Loucy (cell line): ENCODE measurements at regions not wholly inside any gene's neighbourhood (a gene's known extent, or its start where the extent isn't known, plus 50 kb on each side); places are given as distances from the start of the nearest gene placed in this dataset.

Source experiments
- H2AFZ ChIP-seq: fragments of 200-600 bp; sonication (generic); 2 replicates; pipeline ENCODE4 v1.6.0; 2016; ENCODE audit warnings: antibody characterized with exemption, mild to moderate bottlenecking, low read length, moderate library complexity
- H3F3A ChIP-seq: fragments of 200-600 bp; 2 replicates; pipeline ENCODE4 v1.6.0; 2016; ENCODE audit warnings: antibody characterized with exemption, low read depth, mild to moderate bottlenecking
- H3K27me3 ChIP-seq: fragments of 200-600 bp; sonication (generic); 2 replicates; pipeline ENCODE4 v1.6.1; 2014; ENCODE audit warnings: low read length, mild to moderate bottlenecking; ENCODE audit not compliant: insufficient read depth, poor library complexity, severe bottlenecking
- H3K36me3 ChIP-seq: fragments of 200-600 bp; sonication (generic); 2 replicates; pipeline ENCODE4 v1.6.1; 2016; ENCODE audit warnings: low read length; ENCODE audit not compliant: insufficient read depth
- H3K4me1 ChIP-seq: fragments of 200-600 bp; sonication (generic); 2 replicates; pipeline ENCODE4 v1.5.1; 2014; ENCODE audit warnings: low read length, mild to moderate bottlenecking; ENCODE audit not compliant: insufficient read depth, poor library complexity, severe bottlenecking
- H3K4me2 ChIP-seq: fragments of 200-600 bp; sonication (generic); 2 replicates; pipeline ENCODE4 v1.6.0; 2014; ENCODE audit warnings: antibody characterized with exemption, low read length, low read depth, mild to moderate bottlenecking; ENCODE audit not compliant: poor library complexity, severe bottlenecking
- H3K4me3 ChIP-seq: fragments of 200-600 bp; sonication (generic); 2 replicates; pipeline ENCODE4 v1.5.1; 2014; ENCODE audit warnings: low read length, mild to moderate bottlenecking, mixed read lengths; ENCODE audit not compliant: poor library complexity, severe bottlenecking
- H3K79me2 ChIP-seq: fragments of 200-600 bp; sonication (generic); 2 replicates; pipeline ENCODE4 v1.6.1; 2014; ENCODE audit warnings: low read length; ENCODE audit not compliant: insufficient read depth
- H3K9ac ChIP-seq: fragments of 200-600 bp; sonication (generic); 2 replicates; pipeline ENCODE4 v1.6.0; 2014; ENCODE audit warnings: mild to moderate bottlenecking, low read depth, low read length, moderate library complexity; ENCODE audit not compliant: poor library complexity, severe bottlenecking
- H3K9me2 ChIP-seq: fragments of 200-600 bp; sonication (generic); replicated peaks from 2 replicates; pipeline ENCODE4 v1.6.1; 2016; ENCODE audit warnings: low read depth, low read length, mixed read lengths
- H3K9me3 ChIP-seq: fragments of 200-600 bp; sonication (generic); 2 replicates; pipeline ENCODE4 v1.6.1; 2014; ENCODE audit warnings: mild to moderate bottlenecking, antibody characterized with exemption, low read length, low read depth; ENCODE audit not compliant: insufficient read depth
- H4K20me1 ChIP-seq: fragments of 200-600 bp; sonication (generic); 2 replicates; pipeline ENCODE4 v1.6.0; 2014; ENCODE audit warnings: antibody characterized with exemption, low read length, mild to moderate bottlenecking; ENCODE audit not compliant: insufficient read depth, poor library complexity, severe bottlenecking
- CTCF ChIP-seq: fragments of 200-600 bp; sonication (generic); conservative IDR thresholded peaks from 2 replicates; pipeline ENCODE4 v1.5.1; 2014; ENCODE audit warnings: mild to moderate bottlenecking, antibody characterized with exemption, low read length
- EZH2phosphoT487 ChIP-seq: fragments of 200-600 bp; IDR thresholded peaks from 2 replicates; pipeline ENCODE4 v1.6.1; 2018; ENCODE audit warnings: antibody characterized with exemption, mild to moderate bottlenecking, moderate library complexity, borderline replicate concordance

GRCh38 chrX:97790850-97791249, 907.1 kb downstream of the RPA4 start:
- Histone ChIP-seq H3K9ac (no peak overlapping the region), H2AFZ (no peak overlapping the region), H4K20me1 (no peaks in the 10 kb centered on the region), H3K4me1 (no peaks in the 10 kb centered on the region), H3K27me3 (no peaks in the 10 kb centered on the region), H3F3A (no peaks in the 10 kb centered on the region), H3K9me2 (no peaks in the 10 kb centered on the region), H3K4me3 (no peak overlapping the region), H3K9me3 (no peaks in the 10 kb centered on the region), H3K4me2 (no peak overlapping the region), H3K36me3 (no peaks in the 10 kb centered on the region), H3K79me2 (no peaks in the 10 kb centered on the region)
- TF ChIP-seq CTCF (no peak), EZH2phosphoT487 (no peak)

GRCh38 chrX:97797076-97797475, 913.4 kb downstream of the RPA4 start:
- H3F3A ChIP-seq, result no peaks in the 10 kb centered on the region

GRCh38 chrX:97806238-97806637, 922.5 kb downstream of the RPA4 start:
- no peak overlapping the region for H3K9ac ChIP-seq
- TF ChIP-seq CTCF (no peak), EZH2phosphoT487 (no peak)
- H4K20me1 ChIP-seq, result no peaks in the 10 kb centered on the region
- no peaks in the 10 kb centered on the region for H3K79me2 ChIP-seq
- H3F3A ChIP-seq, result no peaks in the 10 kb centered on the region
- 0 out of 2 replicates have a peak overlapping the region, but pooled peaks have one; percentile 27 for H2AFZ ChIP-seq
- no peaks in the 10 kb centered on the region for H3K9me3 ChIP-seq
- H3K4me1 ChIP-seq, result no peaks in the 10 kb centered on the region
- H3K9me2 ChIP-seq, result no peaks in the 10 kb centered on the region
- H3K4me3 ChIP-seq, result no peak overlapping the region
- H3K4me2 ChIP-seq, result no peak overlapping the region
- no peaks in the 10 kb centered on the region for H3K36me3 ChIP-seq
- no peaks in the 10 kb centered on the region for H3K27me3 ChIP-seq

More at GRCh38 chrX:97797076-97797475, 913.4 kb downstream of the RPA4 start:
- Histone ChIP-seq H4K20me1 (no peaks in the 10 kb centered on the region), H3K4me1 (no peaks in the 10 kb centered on the region), H3K9ac (no peak overlapping the region), H3K36me3 (no peaks in the 10 kb centered on the region), H3K27me3 (no peaks in the 10 kb centered on the region), H2AFZ (no peak overlapping the region), H3K4me2 (no peak overlapping the region), H3K4me3 (no peak overlapping the region), H3K79me2 (no peaks in the 10 kb centered on the region), H3K9me3 (no peaks in the 10 kb centered on the region), H3K9me2 (no peaks in the 10 kb centered on the region)
- no peak for TF ChIP-seq EZH2phosphoT487
- no peak for TF ChIP-seq CTCF
